ENCODE measurements at regions not wholly inside any gene's neighbourhood (a gene's known extent, or its start where the extent isn't known, plus 50 kb on each side); places are given as distances from the start of the nearest gene placed in this dataset.
A peak's percentile ranks its signal among the peaks of the same experiment; 100 is the strongest.

DNA sequence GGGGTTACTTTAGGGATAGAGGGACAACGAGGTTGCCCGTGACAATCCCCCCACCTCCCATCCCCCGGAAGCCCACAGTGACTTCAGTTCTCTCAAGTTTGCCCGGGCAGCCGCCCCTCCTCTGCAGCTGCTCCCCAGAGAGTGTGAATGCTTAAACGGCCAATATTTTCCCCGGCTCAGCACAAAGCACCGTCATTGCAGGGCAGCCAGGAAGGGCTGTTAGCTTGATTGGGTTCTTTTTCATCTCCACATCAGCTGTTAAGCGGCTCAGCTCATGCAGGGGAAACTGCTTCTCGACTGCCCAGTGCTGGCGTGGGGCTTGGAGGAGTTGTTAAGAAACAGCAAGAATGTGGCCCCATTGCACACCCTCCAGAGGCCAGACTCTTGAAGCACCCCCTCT lies 120.5 kb upstream of the NCOR2 start:
- TF ChIP-seq, protein P1, sequence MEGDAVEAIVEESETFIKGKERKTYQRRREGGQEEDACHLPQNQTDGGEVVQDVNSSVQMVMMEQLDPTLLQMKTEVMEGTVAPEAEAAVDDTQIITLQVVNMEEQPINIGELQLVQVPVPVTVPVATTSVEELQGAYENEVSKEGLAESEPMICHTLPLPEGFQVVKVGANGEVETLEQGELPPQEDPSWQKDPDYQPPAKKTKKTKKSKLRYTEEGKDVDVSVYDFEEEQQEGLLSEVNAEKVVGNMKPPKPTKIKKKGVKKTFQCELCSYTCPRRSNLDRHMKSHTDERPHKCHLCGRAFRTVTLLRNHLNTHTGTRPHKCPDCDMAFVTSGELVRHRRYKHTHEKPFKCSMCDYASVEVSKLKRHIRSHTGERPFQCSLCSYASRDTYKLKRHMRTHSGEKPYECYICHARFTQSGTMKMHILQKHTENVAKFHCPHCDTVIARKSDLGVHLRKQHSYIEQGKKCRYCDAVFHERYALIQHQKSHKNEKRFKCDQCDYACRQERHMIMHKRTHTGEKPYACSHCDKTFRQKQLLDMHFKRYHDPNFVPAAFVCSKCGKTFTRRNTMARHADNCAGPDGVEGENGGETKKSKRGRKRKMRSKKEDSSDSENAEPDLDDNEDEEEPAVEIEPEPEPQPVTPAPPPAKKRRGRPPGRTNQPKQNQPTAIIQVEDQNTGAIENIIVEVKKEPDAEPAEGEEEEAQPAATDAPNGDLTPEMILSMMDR (IDR thresholded peaks at IDR 0.05; ENCODE audit: low read depth, low read length): no peak
- H3K4me3 ChIP-seq (replicated peaks in 1 of 2; ENCODE audit: low read depth in 2 of 2, low read length in 2 of 2): no peak overlapping the region
- peak; percentile 35 to 75 for DNase-seq (ENCODE audit: low read depth in 2 of 2)

DNA sequence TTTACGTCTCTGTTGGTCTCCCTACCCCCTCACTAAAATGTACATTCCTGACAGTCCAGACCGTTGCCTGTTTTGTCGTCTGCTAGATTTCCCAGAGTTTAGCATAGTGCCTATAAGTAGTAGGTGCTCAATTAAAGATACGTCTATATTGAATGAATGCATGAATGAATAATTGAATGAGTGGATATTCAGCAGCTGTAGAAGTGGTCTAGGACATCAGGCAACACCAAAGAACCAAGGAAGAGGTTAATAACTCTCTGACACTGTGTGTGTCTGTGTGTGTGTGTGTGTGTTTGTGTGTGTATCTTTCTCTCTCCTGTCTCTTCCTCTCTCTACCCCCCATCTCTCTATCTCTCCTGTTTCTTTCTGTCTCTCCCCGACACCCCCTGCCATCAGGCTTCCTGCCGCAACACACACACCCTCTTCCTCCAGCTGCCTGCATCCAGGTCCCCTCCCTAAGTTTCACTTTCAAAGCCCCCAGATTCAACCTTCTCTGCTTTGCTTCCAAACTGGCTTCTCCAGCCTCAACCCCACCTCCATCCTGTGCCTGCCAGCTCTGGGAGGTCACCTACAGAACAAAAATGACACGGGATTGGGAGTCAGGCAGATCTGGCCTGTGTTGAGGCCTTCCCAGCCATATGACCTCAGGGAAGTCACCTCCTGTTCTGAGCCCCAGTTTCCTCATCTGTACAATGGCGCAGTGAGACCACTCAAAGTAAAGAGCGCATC lies 119.9 kb upstream of the NCOR2 start:
- no peak overlapping the region for H3K4me3 ChIP-seq (replicated peaks in 1 of 2; ENCODE audit: low read depth in 2 of 2, low read length in 2 of 2)
- TF ChIP-seq, protein P1 (IDR thresholded peaks at IDR 0.05; ENCODE audit: low read depth, low read length): no peak
- peak in 1 of 2 donors; percentile 32 for DNase-seq (ENCODE audit: low read depth in 2 of 2)

DNA sequence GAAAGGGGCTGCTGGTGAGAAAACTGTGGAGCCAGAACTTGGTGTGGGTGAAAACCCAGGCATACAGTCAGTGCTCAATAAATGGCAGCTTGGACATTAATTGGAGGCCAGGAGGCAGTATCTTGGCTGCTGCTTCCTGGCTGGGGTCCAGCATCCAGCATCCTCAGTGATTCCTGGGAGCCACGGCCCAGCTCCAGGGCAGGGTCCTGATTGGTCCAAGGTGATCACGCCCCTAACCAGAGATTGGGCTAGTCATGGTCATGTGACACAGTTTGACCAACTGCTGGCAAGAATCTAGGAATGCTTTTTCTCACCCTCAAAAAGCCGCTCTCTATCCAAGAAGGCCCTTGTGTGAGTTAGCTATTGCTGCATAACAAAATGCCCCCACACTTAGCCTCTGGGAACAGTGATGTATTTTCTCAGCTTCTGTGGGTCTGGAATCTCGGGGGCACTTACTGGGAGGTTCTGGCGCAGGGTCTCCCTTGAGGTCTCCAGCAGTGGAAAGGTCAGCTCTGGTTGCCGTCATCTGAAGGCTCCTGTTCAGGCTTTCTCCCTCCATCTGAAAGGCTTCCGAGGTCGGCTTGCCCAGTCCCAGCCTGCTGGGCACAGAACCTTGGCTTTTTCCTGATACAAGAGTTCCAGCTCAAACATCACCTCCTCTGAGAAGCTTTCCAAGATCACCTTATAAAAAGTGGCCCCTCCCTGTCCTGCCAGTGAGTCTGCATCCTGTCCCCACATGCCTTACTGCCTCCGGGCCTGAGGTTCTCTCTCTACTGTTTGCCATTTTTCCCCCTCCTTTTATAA lies 119.2 kb upstream of the NCOR2 start:
- DNase-seq (ENCODE audit: low read depth in 2 of 2): peak; percentile 43 to 51
- H3K4me3 ChIP-seq (replicated peaks in 1 of 2; ENCODE audit: low read depth in 2 of 2, low read length in 2 of 2): no peak overlapping the region
- TF ChIP-seq, protein P1 (IDR thresholded peaks at IDR 0.05; ENCODE audit: low read depth, low read length): no peak

DNA sequence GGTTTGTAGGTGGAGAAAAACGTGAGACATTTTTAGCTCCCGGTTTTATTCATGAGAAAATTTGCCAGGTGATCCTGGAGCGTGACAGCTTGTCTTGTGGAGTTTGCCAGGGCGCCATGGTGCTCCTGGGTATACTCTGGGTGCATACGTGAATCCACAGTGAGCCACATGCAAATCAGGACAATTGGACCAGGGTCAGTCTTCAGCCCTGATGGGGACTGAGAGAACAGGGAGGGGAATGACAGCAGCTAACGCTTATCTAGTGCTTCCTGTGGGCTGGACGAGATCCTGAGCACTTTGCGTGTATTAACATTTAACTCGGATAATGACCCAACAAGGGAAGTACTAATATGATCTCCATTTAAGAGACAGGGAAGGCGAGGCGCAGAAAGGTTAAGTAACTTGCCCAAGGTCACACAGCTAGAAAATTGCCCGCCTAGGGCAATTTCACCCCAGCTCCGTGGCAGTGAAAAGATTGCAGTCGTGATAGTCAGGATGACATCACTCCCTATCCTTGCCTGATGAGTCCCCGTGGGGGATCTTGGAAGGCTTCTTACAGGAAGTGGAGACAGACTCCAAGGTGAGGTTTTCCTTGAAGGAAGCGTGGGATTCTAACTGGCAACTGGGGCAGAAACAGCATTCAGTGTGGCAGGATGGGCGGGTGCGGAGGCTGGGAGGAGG lies 118.4 kb upstream of the NCOR2 start:
- peak; percentile 39 to 71 for DNase-seq (ENCODE audit: low read depth in 2 of 2)
- peak overlapping the region in 1 of 2 donors; percentile 24 for H3K4me3 ChIP-seq (replicated peaks in 1 of 2; ENCODE audit: low read depth in 2 of 2, low read length in 2 of 2)
- TF ChIP-seq, protein P1 (IDR thresholded peaks at IDR 0.05; ENCODE audit: low read depth, low read length): no peak

DNA sequence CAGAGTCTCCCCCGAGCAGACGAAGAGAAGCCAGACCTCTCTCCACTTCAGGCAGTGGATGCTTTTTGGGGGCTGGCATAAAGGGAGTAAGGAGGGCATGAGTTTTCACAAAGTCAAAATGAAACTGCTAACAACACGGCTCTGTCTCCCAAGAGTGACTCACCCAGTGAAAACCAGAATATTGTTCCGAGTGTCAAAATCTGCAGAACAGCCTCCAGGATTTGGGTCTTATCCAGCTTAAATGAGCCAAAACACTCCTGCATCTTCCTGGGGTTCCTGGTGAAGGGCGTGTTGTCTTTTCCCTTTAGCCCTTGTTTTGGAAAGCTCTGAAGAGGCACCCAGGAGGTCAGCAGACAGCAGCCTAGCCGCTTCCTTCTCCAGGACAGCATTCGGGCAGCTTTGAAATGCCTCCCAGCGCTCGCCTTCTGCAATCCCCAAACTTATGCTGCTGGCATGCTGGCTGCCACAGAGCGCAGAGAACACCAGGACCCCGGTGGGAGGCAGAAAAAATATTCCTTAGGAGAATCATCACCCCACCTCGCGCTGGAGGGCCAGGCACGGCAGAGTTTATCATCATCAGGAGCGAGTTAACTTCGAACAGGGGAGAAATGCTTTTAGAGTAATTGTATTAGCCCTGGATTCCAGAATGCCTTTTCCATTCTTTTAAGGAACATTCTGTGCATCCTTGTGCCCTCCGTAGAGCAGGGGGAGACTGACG lies 117.7 kb upstream of the NCOR2 start:
- TF ChIP-seq, protein P1 (IDR thresholded peaks at IDR 0.05; ENCODE audit: low read depth, low read length): no peak
- peak; percentile 74 to 91 for DNase-seq (ENCODE audit: low read depth in 2 of 2)
- peak overlapping the region; percentile 6 to 34 for H3K4me3 ChIP-seq (replicated peaks in 1 of 2; ENCODE audit: low read depth in 2 of 2, low read length in 2 of 2)

DNA sequence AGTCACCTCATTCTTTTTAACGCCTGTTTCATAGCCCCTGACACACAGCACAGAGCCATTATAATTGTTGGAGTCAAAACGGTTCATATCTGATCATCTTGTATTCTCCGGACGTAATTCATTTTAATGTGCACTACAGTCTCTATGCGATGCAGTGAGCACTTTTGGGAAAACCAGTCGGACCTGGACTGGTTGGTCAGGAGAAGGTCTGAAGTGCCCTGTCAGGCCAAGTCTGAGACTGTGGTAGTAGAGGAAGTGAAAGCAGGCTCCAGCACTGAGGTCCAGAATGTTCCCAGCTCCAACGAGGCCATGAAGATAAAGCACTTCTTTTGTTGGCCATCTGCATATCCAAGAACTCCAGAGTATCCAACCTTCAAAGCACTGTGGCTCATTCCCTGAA lies 117.1 kb upstream of the NCOR2 start:
- peak overlapping the region; percentile 6 to 34 for H3K4me3 ChIP-seq (replicated peaks in 1 of 2; ENCODE audit: low read depth in 2 of 2, low read length in 2 of 2)
- peak in 1 of 2 donors; percentile 32 for DNase-seq (ENCODE audit: low read depth in 2 of 2)
- TF ChIP-seq, protein P1 (IDR thresholded peaks at IDR 0.05; ENCODE audit: low read depth, low read length): no peak

Data from cardiac fibroblast (primary cell).